ENCODE measurements at regions not wholly inside any gene's neighbourhood (a gene's known extent, or its start where the extent isn't known, plus 50 kb on each side); places are given as distances from the start of the nearest gene placed in this dataset.

DNA sequence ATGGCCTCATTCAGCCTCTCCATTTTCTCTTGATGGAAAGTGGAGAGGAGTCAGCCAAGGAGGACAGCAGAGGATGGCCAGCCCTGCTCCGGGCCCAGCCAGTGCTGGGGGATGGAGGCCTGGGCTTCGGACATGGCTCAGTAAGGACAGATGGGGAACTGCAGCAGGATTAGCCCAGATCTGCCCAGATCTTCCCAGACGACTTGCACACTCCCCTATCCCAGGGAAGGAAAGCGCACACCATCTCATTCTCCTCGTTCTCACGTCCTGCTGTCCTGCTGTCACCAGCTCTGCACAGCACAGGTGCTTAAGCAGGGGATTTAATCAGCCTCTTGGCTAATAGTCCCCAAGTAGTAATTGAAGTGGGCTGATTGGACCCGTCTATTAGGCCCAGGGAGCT is 100.2 kb upstream of the SDK2 start:
- Mint-ChIP-seq H3K4me3 (no peak overlapping the region), H3K27me3 (no peaks in the 10 kb centered on the region), H3K36me3 (no peaks in the 10 kb centered on the region), H3K4me1 (peaks cover 0 to 24% (median 13%) of the 10 kb centered on the region in 7 donors), H3K9me3 (peaks cover 0 to 1% (median 0%) of the 10 kb centered on the region in 11 donors), H3K27ac (no peak overlapping the region)
- no peaks in the 10 kb centered on the region for H3K27me3 ChIP-seq (ENCODE audit: control insufficient read depth in 2 of 2, insufficient read depth in 2 of 2, low read length in 2 of 2)
- no peak for DNase-seq
- intact Hi-C loops (cut with micrococcal nuclease) = no loop called here
- H3K9me3 ChIP-seq (ENCODE audit: control insufficient read depth in 2 of 3, low read length in 3 of 3) = no peaks in the 10 kb centered on the region
- no peak overlapping the region for H3K4me3 ChIP-seq (ENCODE audit: low read length)
- ChIA-PET CTCF (no interaction called here), POLR2A (interaction anchor here (0.7 kb wide), 1 partner anchor 22 kb away, joined by 3 read pairs; no protein-coding TSS in a partner anchor)
- no peaks in the 10 kb centered on the region for H3K36me3 ChIP-seq (ENCODE audit: control insufficient read depth in 2 of 3, insufficient read depth in 3 of 3, low read length in 3 of 3)
- H3K27ac ChIP-seq (ENCODE audit: low read depth, low read length) = no peak overlapping the region
- ATAC-seq = no peak
- H3K4me1 ChIP-seq (ENCODE audit: control insufficient read depth in 2 of 2, insufficient read depth in 2 of 2, low read length in 2 of 2) = no peaks in the 10 kb centered on the region

DNA sequence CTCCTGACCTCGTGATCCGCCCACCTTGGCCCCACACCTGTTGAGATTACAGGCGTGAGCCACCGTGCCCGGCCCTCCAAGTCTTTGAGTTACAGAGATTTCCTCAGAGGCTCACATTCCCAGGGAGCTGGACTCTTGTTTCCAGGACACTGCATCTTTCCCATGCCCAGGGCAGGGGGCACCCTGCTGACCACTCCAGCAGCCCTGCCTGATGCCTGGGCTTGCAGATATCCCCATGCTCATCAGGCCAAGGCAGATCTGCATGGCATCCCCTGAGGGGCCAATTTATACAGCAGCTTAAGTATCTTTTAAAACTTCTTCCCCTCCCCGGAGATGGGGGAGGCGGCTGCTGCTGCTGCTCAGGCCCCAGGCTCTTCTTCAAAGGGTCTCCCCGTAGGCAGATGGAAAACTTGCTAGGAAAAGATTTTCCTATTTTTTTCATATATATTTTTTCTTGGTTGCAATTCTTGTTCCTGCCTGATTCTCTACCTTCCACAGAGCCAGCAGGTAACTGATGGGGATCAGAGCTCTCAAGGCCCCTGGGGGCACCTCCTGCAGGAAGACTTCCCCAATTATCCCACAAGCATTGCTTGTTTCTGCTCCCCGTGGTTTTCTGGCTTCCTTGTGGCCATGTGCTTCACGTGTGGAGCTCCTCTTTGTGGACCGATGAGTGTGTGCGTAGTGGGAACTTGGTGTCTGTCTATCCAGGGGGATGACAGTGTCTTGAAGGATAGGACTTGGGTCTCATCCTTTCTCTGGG is 102.2 kb upstream of the SDK2 start:
- peaks cover 0 to 1% (median 0%) of the 10 kb centered on the region in 11 donors for H3K9me3 Mint-ChIP-seq
- POLR2A ChIA-PET = no interaction called here
- H3K4me3 Mint-ChIP-seq = no peak overlapping the region
- no peaks in the 10 kb centered on the region for H3K36me3 ChIP-seq (ENCODE audit: control insufficient read depth in 2 of 3, insufficient read depth in 3 of 3, low read length in 3 of 3)
- H3K27ac Mint-ChIP-seq = peak overlapping the region in 1 of 9 donors; percentile 29
- H3K27me3 ChIP-seq (ENCODE audit: control insufficient read depth in 2 of 2, insufficient read depth in 2 of 2, low read length in 2 of 2) = no peaks in the 10 kb centered on the region
- H3K4me1 ChIP-seq (ENCODE audit: control insufficient read depth in 2 of 2, insufficient read depth in 2 of 2, low read length in 2 of 2) = no peaks in the 10 kb centered on the region
- DNase-seq (no peak), ATAC-seq (no peak)
- intact Hi-C loops (cut with micrococcal nuclease) = no loop called here
- no peaks in the 10 kb centered on the region for H3K27me3 Mint-ChIP-seq
- H3K36me3 Mint-ChIP-seq = no peaks in the 10 kb centered on the region
- H3K4me1 Mint-ChIP-seq = peaks cover 0 to 15% (median 0%) of the 10 kb centered on the region in 7 donors
- H3K4me3 ChIP-seq (ENCODE audit: low read length) = no peak overlapping the region
- no peak overlapping the region for H3K27ac ChIP-seq (ENCODE audit: low read depth, low read length)
- no peaks in the 10 kb centered on the region for H3K9me3 ChIP-seq (ENCODE audit: control insufficient read depth in 2 of 3, low read length in 3 of 3)
- CTCF ChIA-PET = no interaction called here

GRCh38 chr17:73747221-73748002 is 103.2 kb upstream of the SDK2 start:
- POLR2A ChIA-PET = interaction anchor here (0.5 kb wide), 1 partner anchor 140 kb away, joined by 3 read pairs; no protein-coding TSS in a partner anchor
- H3K4me3 ChIP-seq (ENCODE audit: low read length) = no peak overlapping the region
- intact Hi-C loops (cut with micrococcal nuclease) = no loop called here
- H3K27ac ChIP-seq (ENCODE audit: low read depth, low read length) = no peak overlapping the region
- no peaks in the 10 kb centered on the region for H3K36me3 ChIP-seq (ENCODE audit: control insufficient read depth in 2 of 3, insufficient read depth in 3 of 3, low read length in 3 of 3)
- Mint-ChIP-seq H3K9me3 (no peaks in the 10 kb centered on the region), H3K27ac (peak overlapping the region in 1 of 9 donors; percentile 29), H3K36me3 (no peaks in the 10 kb centered on the region), H3K4me3 (no peak overlapping the region), H3K4me1 (peaks cover 0 to 15% (median 0%) of the 10 kb centered on the region in 7 donors), H3K27me3 (no peaks in the 10 kb centered on the region)
- DNase-seq = no peak
- no peaks in the 10 kb centered on the region for H3K9me3 ChIP-seq (ENCODE audit: control insufficient read depth in 2 of 3, low read length in 3 of 3)
- no peaks in the 10 kb centered on the region for H3K4me1 ChIP-seq (ENCODE audit: control insufficient read depth in 2 of 2, insufficient read depth in 2 of 2, low read length in 2 of 2)
- no peak for ATAC-seq
- CTCF ChIA-PET = no interaction called here
- H3K27me3 ChIP-seq (ENCODE audit: control insufficient read depth in 2 of 2, insufficient read depth in 2 of 2, low read length in 2 of 2) = no peaks in the 10 kb centered on the region

GRCh38 chr17:73748508-73748907 is 104.3 kb upstream of the SDK2 start:
- Histone ChIP-seq H3K9me3 (ENCODE audit: control insufficient read depth in 2 of 3, low read length in 3 of 3) (no peaks in the 10 kb centered on the region), H3K36me3 (ENCODE audit: control insufficient read depth in 2 of 3, insufficient read depth in 3 of 3, low read length in 3 of 3) (no peaks in the 10 kb centered on the region), H3K4me3 (ENCODE audit: low read length) (no peak overlapping the region), H3K4me1 (ENCODE audit: control insufficient read depth in 2 of 2, insufficient read depth in 2 of 2, low read length in 2 of 2) (no peaks in the 10 kb centered on the region), H3K27ac (ENCODE audit: low read depth, low read length) (no peak overlapping the region), H3K27me3 (ENCODE audit: control insufficient read depth in 2 of 2, insufficient read depth in 2 of 2, low read length in 2 of 2) (no peaks in the 10 kb centered on the region)
- DNase-seq (no peak), ATAC-seq (no peak)
- ChIA-PET CTCF (no interaction called here), POLR2A (interaction anchor here (1.4 kb wide), 1 partner anchor 8 kb away, joined by 3 read pairs; no protein-coding TSS in a partner anchor)
- Mint-ChIP-seq H3K36me3 (no peaks in the 10 kb centered on the region), H3K4me1 (peaks cover 0 to 15% (median 0%) of the 10 kb centered on the region in 7 donors), H3K4me3 (no peak overlapping the region), H3K27ac (no peak overlapping the region), H3K27me3 (no peaks in the 10 kb centered on the region), H3K9me3 (no peaks in the 10 kb centered on the region)
- intact Hi-C loops (cut with micrococcal nuclease) = no loop called here

GRCh38 chr17:73749337-73749823 is 105.1 kb upstream of the SDK2 start:
- ChIA-PET POLR2A (interaction anchor here (1.4 kb wide), 1 partner anchor 9 kb away, joined by 3 read pairs; no protein-coding TSS in a partner anchor), CTCF (no interaction called here)
- H3K27me3 Mint-ChIP-seq = no peaks in the 10 kb centered on the region
- H3K36me3 Mint-ChIP-seq = no peaks in the 10 kb centered on the region
- ATAC-seq = no peak
- Histone ChIP-seq H3K4me1 (ENCODE audit: control insufficient read depth in 2 of 2, insufficient read depth in 2 of 2, low read length in 2 of 2) (no peaks in the 10 kb centered on the region), H3K9me3 (ENCODE audit: control insufficient read depth in 2 of 3, low read length in 3 of 3) (no peaks in the 10 kb centered on the region), H3K27me3 (ENCODE audit: control insufficient read depth in 2 of 2, insufficient read depth in 2 of 2, low read length in 2 of 2) (no peaks in the 10 kb centered on the region), H3K4me3 (ENCODE audit: low read length) (no peak overlapping the region), H3K36me3 (ENCODE audit: control insufficient read depth in 2 of 3, insufficient read depth in 3 of 3, low read length in 3 of 3) (no peaks in the 10 kb centered on the region), H3K27ac (ENCODE audit: low read depth, low read length) (no peak overlapping the region)
- DNase-seq = no peak
- intact Hi-C loops (cut with micrococcal nuclease) = no loop called here
- H3K4me1 Mint-ChIP-seq = peaks cover 0 to 8% (median 0%) of the 10 kb centered on the region in 7 donors
- H3K9me3 Mint-ChIP-seq = no peaks in the 10 kb centered on the region
- no peak overlapping the region for H3K27ac Mint-ChIP-seq
- no peak overlapping the region for H3K4me3 Mint-ChIP-seq

GRCh38 chr17:73749928-73750605 is 105.8 kb upstream of the SDK2 start:
- H3K4me1 ChIP-seq (ENCODE audit: control insufficient read depth in 2 of 2, insufficient read depth in 2 of 2, low read length in 2 of 2) = no peaks in the 10 kb centered on the region
- H3K36me3 ChIP-seq (ENCODE audit: control insufficient read depth in 2 of 3, insufficient read depth in 3 of 3, low read length in 3 of 3) = no peaks in the 10 kb centered on the region
- H3K4me3 ChIP-seq (ENCODE audit: low read length) = no peak overlapping the region
- ChIA-PET CTCF (no interaction called here), POLR2A (no interaction called here)
- H3K4me3 Mint-ChIP-seq = no peak overlapping the region
- ATAC-seq = no peak
- H3K27ac Mint-ChIP-seq = peak overlapping the region in 2 of 9 donors; percentile 0 to 62
- H3K36me3 Mint-ChIP-seq = no peaks in the 10 kb centered on the region
- H3K27me3 Mint-ChIP-seq = no peaks in the 10 kb centered on the region
- no peaks in the 10 kb centered on the region for H3K27me3 ChIP-seq (ENCODE audit: control insufficient read depth in 2 of 2, insufficient read depth in 2 of 2, low read length in 2 of 2)
- no peaks in the 10 kb centered on the region for H3K9me3 ChIP-seq (ENCODE audit: control insufficient read depth in 2 of 3, low read length in 3 of 3)
- no peak for DNase-seq
- H3K9me3 Mint-ChIP-seq = peaks cover 0 to 2% (median 0%) of the 10 kb centered on the region in 11 donors
- peaks cover 0 to 1% (median 0%) of the 10 kb centered on the region in 7 donors for H3K4me1 Mint-ChIP-seq
- intact Hi-C loops (cut with micrococcal nuclease) = no loop called here
- no peak overlapping the region for H3K27ac ChIP-seq (ENCODE audit: low read depth, low read length)
